H9 (cell line): ENCODE measurements at regions not wholly inside any gene's neighbourhood (a gene's known extent, or its start where the extent isn't known, plus 50 kb on each side); places are given as distances from the start of the nearest gene placed in this dataset.

Experiments
- DNase-seq: peaks from one replicate; pipeline ENCODE4 v3.0.0-alpha.2; 2017
- H2AFZ ChIP-seq: one replicate; pipeline ENCODE4 v1.6.1; 2013; ENCODE audit warnings: mild to moderate bottlenecking, low read length, control low read depth, moderate library complexity
- H2AK5ac ChIP-seq: 2 replicates; pipeline ENCODE4 v1.6.1; 2013; ENCODE audit warnings: low read length, control low read depth, mixed read lengths; ENCODE audit not compliant: insufficient read length
- H2BK120ac ChIP-seq: one replicate; pipeline ENCODE4 v1.6.1; 2013; ENCODE audit warnings: low read depth, mild to moderate bottlenecking, low read length, control low read depth, inconsistent platforms; ENCODE audit not compliant: poor library complexity, severe bottlenecking
- H2BK12ac ChIP-seq: 2 replicates; pipeline ENCODE4 v1.6.1; 2013; ENCODE audit warnings: low read length, control low read depth, mixed read lengths, low read depth; ENCODE audit not compliant: insufficient read length
- H2BK15ac ChIP-seq: 2 replicates; pipeline ENCODE4 v1.6.1; 2013; ENCODE audit warnings: low read depth, low read length, control low read depth
- H2BK20ac ChIP-seq: one replicate; pipeline ENCODE4 v1.6.1; 2013; ENCODE audit warnings: low read depth, mild to moderate bottlenecking, low read length, control low read depth, inconsistent platforms; ENCODE audit not compliant: poor library complexity, severe bottlenecking
- H2BK5ac ChIP-seq: 2 replicates; pipeline ENCODE4 v1.6.1; 2013; ENCODE audit warnings: low read length, control low read depth, mixed read lengths; ENCODE audit not compliant: insufficient read length
- H3K14ac ChIP-seq: 2 replicates; pipeline ENCODE4 v1.6.1; 2013; ENCODE audit warnings: low read length, control low read depth; ENCODE audit not compliant: insufficient read depth
- H3K18ac ChIP-seq: 2 replicates; pipeline ENCODE4 v1.6.1; 2013; ENCODE audit warnings: low read depth, mild to moderate bottlenecking, mixed read lengths, low read length, control low read depth; ENCODE audit not compliant: insufficient read length
- H3K23ac ChIP-seq: 2 replicates; pipeline ENCODE4 v1.6.1; 2013; ENCODE audit warnings: low read length, control low read depth, mixed read lengths, low read depth; ENCODE audit not compliant: insufficient read length
- H3K23me2 ChIP-seq: 2 replicates; pipeline ENCODE4 v1.6.1; 2013; ENCODE audit warnings: low read depth, mild to moderate bottlenecking, mixed read lengths, low read length, control low read depth; ENCODE audit not compliant: insufficient read length, poor library complexity, severe bottlenecking
- H3K27ac ChIP-seq: 2 replicates; pipeline ENCODE4 v1.5.1; 2013; ENCODE audit warnings: low read length, control low read depth, mixed read lengths, low read depth; ENCODE audit not compliant: insufficient read length
- H3K27me3 ChIP-seq: 2 replicates; pipeline ENCODE4 v1.6.1; 2013; ENCODE audit warnings: low read length, control low read depth, inconsistent platforms; ENCODE audit not compliant: insufficient read depth
- H3K4ac ChIP-seq: 2 replicates; pipeline ENCODE4 v1.6.1; 2013; ENCODE audit warnings: low read depth, mild to moderate bottlenecking, control low read depth, inconsistent platforms, low read length, moderate library complexity
- H3K4me1 ChIP-seq: 2 replicates; pipeline ENCODE4 v1.6.1; 2013; ENCODE audit warnings: low read length, control low read depth, inconsistent platforms; ENCODE audit not compliant: insufficient read depth
- H3K4me2 ChIP-seq: 2 replicates; pipeline ENCODE4 v1.6.1; 2013; ENCODE audit warnings: low read length, control low read depth, mixed read lengths; ENCODE audit not compliant: insufficient read length, insufficient read depth
- H3K56ac ChIP-seq: 2 replicates; pipeline ENCODE4 v1.6.1; 2013; ENCODE audit warnings: low read depth, mild to moderate bottlenecking, mixed read lengths, low read length, control low read depth; ENCODE audit not compliant: insufficient read length
- H3K79me1 ChIP-seq: 2 replicates; pipeline ENCODE4 v1.6.1; 2013; ENCODE audit warnings: low read depth, mild to moderate bottlenecking, moderate library complexity, low read length, control low read depth, inconsistent platforms; ENCODE audit not compliant: insufficient read depth, poor library complexity, severe bottlenecking
- H3K79me2 ChIP-seq: 2 replicates; pipeline ENCODE4 v1.6.1; 2013; ENCODE audit warnings: low read length, control low read depth, inconsistent platforms; ENCODE audit not compliant: insufficient read depth
- H3K9ac ChIP-seq: 2 replicates; pipeline ENCODE4 v1.6.1; 2013; ENCODE audit warnings: low read length, control low read depth, mixed read lengths; ENCODE audit not compliant: insufficient read length; ENCODE audit errors: extremely low read depth
- H3K9me3 ChIP-seq: one replicate; pipeline ENCODE4 v1.6.1; 2013; ENCODE audit warnings: low read depth, low read length, inconsistent platforms; ENCODE audit not compliant: control insufficient read depth
- H3T11ph ChIP-seq: one replicate; pipeline ENCODE4 v1.6.1; 2013; ENCODE audit warnings: mild to moderate bottlenecking, low read length, control low read depth, inconsistent platforms
- H4K20me1 ChIP-seq: one replicate; pipeline ENCODE4 v1.6.1; 2013; ENCODE audit not compliant: control insufficient read depth, insufficient read length, insufficient read depth
- H4K5ac ChIP-seq: 2 replicates; pipeline ENCODE4 v1.6.1; 2013; ENCODE audit warnings: low read depth, mild to moderate bottlenecking, mixed read lengths, low read length, control low read depth; ENCODE audit not compliant: insufficient read length
- H4K8ac ChIP-seq: replicated peaks from 2 replicates; pipeline ENCODE4 v1.6.1; 2013; ENCODE audit warnings: low read length, control low read depth, mixed read lengths, low read depth; ENCODE audit not compliant: insufficient read length
- H4K91ac ChIP-seq: 2 replicates; pipeline ENCODE4 v1.6.1; 2013; ENCODE audit warnings: low read depth, mild to moderate bottlenecking, moderate library complexity, mixed read lengths, low read length, control low read depth; ENCODE audit not compliant: insufficient read length
- H3K27ac Mint-ChIP-seq, 3 experiments: 2 replicates in 2 of 3; 3 replicates in 1 of 3; pipeline ENCODE4 v1.8.0; 2020 to 2021; ENCODE audit warnings: mixed read lengths in 3 of 3, mild to moderate bottlenecking in 1 of 3, moderate library complexity in 1 of 3
- H3K27me3 Mint-ChIP-seq: 2 replicates; pipeline ENCODE4 v1.8.0; 2021; ENCODE audit warnings: low read depth, mild to moderate bottlenecking, moderate library complexity, mixed read lengths
- H3K36me3 Mint-ChIP-seq, 3 experiments: 2 replicates in 2 of 3; 3 replicates in 1 of 3; pipeline ENCODE4 v1.8.0; 2020 to 2021; ENCODE audit warnings: low read depth in 3 of 3, mixed read lengths in 3 of 3; ENCODE audit not compliant: insufficient read depth in 1 of 3
- H3K4me1 Mint-ChIP-seq, 2 experiments: 2 replicates each; pipeline ENCODE4 v1.8.0; 2020; ENCODE audit warnings: mixed read lengths in 2 of 2
- H3K4me3 Mint-ChIP-seq, 2 experiments: 2 replicates in 1 of 2; 3 replicates in 1 of 2; pipeline ENCODE4 v1.8.0; 2020 to 2021; ENCODE audit warnings: mild to moderate bottlenecking in 2 of 2, mixed read lengths in 2 of 2, moderate library complexity in 1 of 2
- H3K9me3 Mint-ChIP-seq, 2 experiments: 2 replicates in 1 of 2; 3 replicates in 1 of 2; pipeline ENCODE4 v1.8.0; 2020; ENCODE audit warnings: mild to moderate bottlenecking in 2 of 2, mixed read lengths in 2 of 2, moderate library complexity in 1 of 2
- WGBS: extraction: QIAGEN DNeasy Blood & Tissue Kit; methylation state at CpG from one replicate; pipeline ENCODE4 v1.1.7; 2013; ENCODE audit warnings: missing lambda C conversion rate, low lambda C conversion rate, mixed read lengths; ENCODE audit not compliant: insufficient read length; ENCODE audit errors: extremely low coverage; 5-methylcytosine and 5-hydroxymethylcytosine counted together
- TF ChIP-seq, protein P1 (sequence below): fragments of 200-600 bp; sonication (generic); conservative IDR thresholded peaks from 3 replicates; pipeline ENCODE4 v1.8.0; 2021; ENCODE audit warnings: antibody characterized with exemption, mild to moderate bottlenecking

DNA sequence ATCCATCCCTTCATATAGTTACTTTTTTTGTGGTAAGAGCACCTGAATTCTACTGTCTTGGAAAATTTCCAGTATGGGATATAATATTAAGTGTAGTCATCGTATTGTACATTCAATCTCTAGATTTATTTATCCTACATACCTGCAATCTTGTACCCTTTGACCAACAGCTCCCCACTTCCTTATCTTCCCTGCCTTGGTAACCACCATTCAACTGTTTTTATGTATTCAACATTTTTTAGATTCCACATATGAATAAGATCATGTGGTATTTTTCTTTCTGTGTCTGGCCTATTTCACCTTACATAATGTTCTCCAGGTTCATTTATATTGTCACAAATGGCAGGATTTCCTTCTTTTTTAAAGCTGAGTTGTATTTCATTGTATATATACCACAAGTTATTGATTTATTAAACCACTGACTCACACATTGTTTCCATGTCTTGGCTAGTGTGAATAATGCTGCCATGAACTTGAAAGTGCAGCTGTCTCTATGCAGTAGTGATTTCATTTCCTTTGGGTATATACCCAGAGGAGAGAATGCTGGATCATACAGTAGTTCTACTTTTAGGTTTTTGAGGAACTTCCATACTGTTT is 572.5 kb downstream of the MAGEB5 start:
- no peak overlapping the region for H3K4me3 Mint-ChIP-seq
- no peaks in the 10 kb centered on the region for H3K27me3 ChIP-seq
- no peak overlapping the region for H3K27ac Mint-ChIP-seq
- H2BK5ac ChIP-seq = no peak overlapping the region
- H3K4ac ChIP-seq = no peak overlapping the region
- H3K14ac ChIP-seq = no peak overlapping the region
- no peak overlapping the region for H4K91ac ChIP-seq
- no peak overlapping the region for H4K5ac ChIP-seq
- no peak overlapping the region for H4K8ac ChIP-seq
- H3K27me3 Mint-ChIP-seq = no peaks in the 10 kb centered on the region; the same call in 1 of the 2 replicates
- H2AK5ac ChIP-seq = no peak overlapping the region
- no peak overlapping the region for H3T11ph ChIP-seq
- no peaks in the 10 kb centered on the region for H3K4me1 Mint-ChIP-seq
- no peak overlapping the region for H3K56ac ChIP-seq
- H3K4me1 ChIP-seq = no peaks in the 10 kb centered on the region
- WGBS = no CpG with 5 or more reads among the region's 1 CpG
- TF ChIP-seq, protein P1, sequence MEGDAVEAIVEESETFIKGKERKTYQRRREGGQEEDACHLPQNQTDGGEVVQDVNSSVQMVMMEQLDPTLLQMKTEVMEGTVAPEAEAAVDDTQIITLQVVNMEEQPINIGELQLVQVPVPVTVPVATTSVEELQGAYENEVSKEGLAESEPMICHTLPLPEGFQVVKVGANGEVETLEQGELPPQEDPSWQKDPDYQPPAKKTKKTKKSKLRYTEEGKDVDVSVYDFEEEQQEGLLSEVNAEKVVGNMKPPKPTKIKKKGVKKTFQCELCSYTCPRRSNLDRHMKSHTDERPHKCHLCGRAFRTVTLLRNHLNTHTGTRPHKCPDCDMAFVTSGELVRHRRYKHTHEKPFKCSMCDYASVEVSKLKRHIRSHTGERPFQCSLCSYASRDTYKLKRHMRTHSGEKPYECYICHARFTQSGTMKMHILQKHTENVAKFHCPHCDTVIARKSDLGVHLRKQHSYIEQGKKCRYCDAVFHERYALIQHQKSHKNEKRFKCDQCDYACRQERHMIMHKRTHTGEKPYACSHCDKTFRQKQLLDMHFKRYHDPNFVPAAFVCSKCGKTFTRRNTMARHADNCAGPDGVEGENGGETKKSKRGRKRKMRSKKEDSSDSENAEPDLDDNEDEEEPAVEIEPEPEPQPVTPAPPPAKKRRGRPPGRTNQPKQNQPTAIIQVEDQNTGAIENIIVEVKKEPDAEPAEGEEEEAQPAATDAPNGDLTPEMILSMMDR = no peak
- H3K9ac ChIP-seq = no peak overlapping the region
- H3K27ac ChIP-seq = no peak overlapping the region
- H3K36me3 Mint-ChIP-seq = peaks cover 0 to 4% (median 4%) of the 10 kb centered on the region in 3 experiments; a peak in 5 of 7 replicates
- H3K79me2 ChIP-seq = no peaks in the 10 kb centered on the region
- no peaks in the 10 kb centered on the region for H4K20me1 ChIP-seq
- H3K9me3 ChIP-seq = peaks cover 4% of the 10 kb centered on the region
- H2AFZ ChIP-seq = no peak overlapping the region
- no peak overlapping the region for H3K23ac ChIP-seq
- no peak overlapping the region for H2BK20ac ChIP-seq
- H3K18ac ChIP-seq = no peak overlapping the region
- H3K23me2 ChIP-seq = no peaks in the 10 kb centered on the region
- H2BK15ac ChIP-seq = no peak overlapping the region
- H3K4me2 ChIP-seq = no peak overlapping the region
- peaks cover 49 to 57% of the 10 kb centered on the region in 2 experiments for H3K9me3 Mint-ChIP-seq
- no peaks in the 10 kb centered on the region for H3K79me1 ChIP-seq
- H2BK120ac ChIP-seq = no peak overlapping the region
- no peak for DNase-seq
- H2BK12ac ChIP-seq = no peak overlapping the region
